GM12878 (cell line): ENCODE measurements at regions not wholly inside any gene's neighbourhood (a gene's known extent, or its start where the extent isn't known, plus 50 kb on each side); places are given as distances from the start of the nearest gene placed in this dataset.

Experiments
- POLR2A ChIP-seq: IDR thresholded peaks from 2 replicates; pipeline ENCODE4 v1.6.1; 2011; ENCODE audit warnings: low read depth, mild to moderate bottlenecking, low read length
- SREBF2 ChIP-seq: IDR thresholded peaks from 2 replicates; pipeline ENCODE4 v1.6.1; 2012; ENCODE audit warnings: mild to moderate bottlenecking, low read length
- SUZ12 ChIP-seq: fragments of 200-600 bp; sonication (generic); IDR thresholded peaks from one replicate; pipeline ENCODE4 v1.6.1; 2018; ENCODE audit warnings: antibody characterized with exemption, mild to moderate bottlenecking; ENCODE audit not compliant: unreplicated experiment
- TF ChIP-seq, protein P1 (sequence below): IDR thresholded peaks from 2 replicates; pipeline ENCODE4 v1.6.1; 2011; ENCODE audit warnings: low read depth, mild to moderate bottlenecking, low read length, moderate library complexity, borderline replicate concordance; ENCODE audit errors: extremely low read depth
- TF ChIP-seq, protein P2 (sequence below), 3 experiments: IDR thresholded peaks in 2 of 3; conservative IDR thresholded peaks in 1 of 3; 2 replicates each; pipeline ENCODE4 v1.5.1; 2011; ENCODE audit warnings: low read depth in 3 of 3, low read length in 3 of 3, mild to moderate bottlenecking in 3 of 3, control low read depth in 2 of 3, moderate library complexity in 2 of 3, inconsistent platforms in 1 of 3, mixed read lengths in 1 of 3; ENCODE audit not compliant: control insufficient read depth in 2 of 3, insufficient read depth in 1 of 3; ENCODE audit errors: extremely low read depth in 1 of 3
- TF ChIP-seq, protein P3 (sequence below): IDR thresholded peaks from 2 replicates; pipeline ENCODE4 v1.6.1; 2012; ENCODE audit warnings: mild to moderate bottlenecking, low read depth, low read length

DNA sequence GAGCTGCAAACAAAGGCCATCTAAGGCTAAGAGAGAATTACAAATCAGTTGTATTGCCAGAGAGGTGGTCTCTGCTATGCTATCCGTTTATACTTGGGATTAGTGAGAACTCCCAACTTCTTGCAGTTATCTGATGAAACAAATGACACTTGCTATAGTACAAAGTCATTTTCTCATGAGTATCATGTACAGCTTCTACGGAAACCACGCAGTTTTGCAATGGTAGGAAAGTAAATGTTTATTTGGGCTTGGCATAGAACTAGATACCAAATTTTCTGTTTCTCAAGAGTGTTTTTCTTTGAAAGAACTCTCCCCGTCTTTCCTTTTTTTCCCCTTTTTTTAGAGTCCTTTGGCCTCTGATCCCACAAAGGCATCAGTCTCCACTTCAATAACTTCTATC, 128.2 kb upstream of the ENPEP start:
- TF ChIP-seq, protein P1, sequence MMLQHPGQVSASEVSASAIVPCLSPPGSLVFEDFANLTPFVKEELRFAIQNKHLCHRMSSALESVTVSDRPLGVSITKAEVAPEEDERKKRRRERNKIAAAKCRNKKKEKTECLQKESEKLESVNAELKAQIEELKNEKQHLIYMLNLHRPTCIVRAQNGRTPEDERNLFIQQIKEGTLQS = no peak
- TF ChIP-seq POLR2A = no peak
- TF ChIP-seq, protein P2, sequence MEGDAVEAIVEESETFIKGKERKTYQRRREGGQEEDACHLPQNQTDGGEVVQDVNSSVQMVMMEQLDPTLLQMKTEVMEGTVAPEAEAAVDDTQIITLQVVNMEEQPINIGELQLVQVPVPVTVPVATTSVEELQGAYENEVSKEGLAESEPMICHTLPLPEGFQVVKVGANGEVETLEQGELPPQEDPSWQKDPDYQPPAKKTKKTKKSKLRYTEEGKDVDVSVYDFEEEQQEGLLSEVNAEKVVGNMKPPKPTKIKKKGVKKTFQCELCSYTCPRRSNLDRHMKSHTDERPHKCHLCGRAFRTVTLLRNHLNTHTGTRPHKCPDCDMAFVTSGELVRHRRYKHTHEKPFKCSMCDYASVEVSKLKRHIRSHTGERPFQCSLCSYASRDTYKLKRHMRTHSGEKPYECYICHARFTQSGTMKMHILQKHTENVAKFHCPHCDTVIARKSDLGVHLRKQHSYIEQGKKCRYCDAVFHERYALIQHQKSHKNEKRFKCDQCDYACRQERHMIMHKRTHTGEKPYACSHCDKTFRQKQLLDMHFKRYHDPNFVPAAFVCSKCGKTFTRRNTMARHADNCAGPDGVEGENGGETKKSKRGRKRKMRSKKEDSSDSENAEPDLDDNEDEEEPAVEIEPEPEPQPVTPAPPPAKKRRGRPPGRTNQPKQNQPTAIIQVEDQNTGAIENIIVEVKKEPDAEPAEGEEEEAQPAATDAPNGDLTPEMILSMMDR (IDR thresholded peaks at IDR 0.05 in 2 of 3, conservative IDR thresholded peaks at IDR 0.05 in 1 of 3; ENCODE audit: control insufficient read depth in 2 of 3, extremely low read depth in 1 of 3, insufficient read depth in 1 of 3, low read depth in 3 of 3, low read length in 3 of 3) = no peak
- TF ChIP-seq, protein P3, sequence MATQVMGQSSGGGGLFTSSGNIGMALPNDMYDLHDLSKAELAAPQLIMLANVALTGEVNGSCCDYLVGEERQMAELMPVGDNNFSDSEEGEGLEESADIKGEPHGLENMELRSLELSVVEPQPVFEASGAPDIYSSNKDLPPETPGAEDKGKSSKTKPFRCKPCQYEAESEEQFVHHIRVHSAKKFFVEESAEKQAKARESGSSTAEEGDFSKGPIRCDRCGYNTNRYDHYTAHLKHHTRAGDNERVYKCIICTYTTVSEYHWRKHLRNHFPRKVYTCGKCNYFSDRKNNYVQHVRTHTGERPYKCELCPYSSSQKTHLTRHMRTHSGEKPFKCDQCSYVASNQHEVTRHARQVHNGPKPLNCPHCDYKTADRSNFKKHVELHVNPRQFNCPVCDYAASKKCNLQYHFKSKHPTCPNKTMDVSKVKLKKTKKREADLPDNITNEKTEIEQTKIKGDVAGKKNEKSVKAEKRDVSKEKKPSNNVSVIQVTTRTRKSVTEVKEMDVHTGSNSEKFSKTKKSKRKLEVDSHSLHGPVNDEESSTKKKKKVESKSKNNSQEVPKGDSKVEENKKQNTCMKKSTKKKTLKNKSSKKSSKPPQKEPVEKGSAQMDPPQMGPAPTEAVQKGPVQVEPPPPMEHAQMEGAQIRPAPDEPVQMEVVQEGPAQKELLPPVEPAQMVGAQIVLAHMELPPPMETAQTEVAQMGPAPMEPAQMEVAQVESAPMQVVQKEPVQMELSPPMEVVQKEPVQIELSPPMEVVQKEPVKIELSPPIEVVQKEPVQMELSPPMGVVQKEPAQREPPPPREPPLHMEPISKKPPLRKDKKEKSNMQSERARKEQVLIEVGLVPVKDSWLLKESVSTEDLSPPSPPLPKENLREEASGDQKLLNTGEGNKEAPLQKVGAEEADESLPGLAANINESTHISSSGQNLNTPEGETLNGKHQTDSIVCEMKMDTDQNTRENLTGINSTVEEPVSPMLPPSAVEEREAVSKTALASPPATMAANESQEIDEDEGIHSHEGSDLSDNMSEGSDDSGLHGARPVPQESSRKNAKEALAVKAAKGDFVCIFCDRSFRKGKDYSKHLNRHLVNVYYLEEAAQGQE = no peak
- TF ChIP-seq SREBF2 = no peak
- no peak for TF ChIP-seq SUZ12
